GM18505 (cell line): ENCODE measurements at regions not wholly inside any gene's neighbourhood (a gene's known extent, or its start where the extent isn't known, plus 50 kb on each side); places are given as distances from the start of the nearest gene placed in this dataset.

ENCODE experiments used
- ATAC-seq: cut with Tn5 transposase; IDR thresholded peaks from one replicate; pipeline ENCODE4 v1.9.1; 2021; ENCODE audit not compliant: unreplicated experiment
- POLR2A ChIP-seq: IDR thresholded peaks from 4 replicates; pipeline ENCODE4 v1.6.1; 2011; ENCODE audit warnings: borderline replicate concordance; ENCODE audit not compliant: insufficient read depth, insufficient read length; ENCODE audit errors: extremely low read depth

- ATAC-seq, result no peak
- TF ChIP-seq POLR2A, result no peak
These were observed 167.2 kb upstream of the WDR1 start for GRCh38 chr4:10283761-10284160.

- ATAC-seq, result no peak
- no peak for TF ChIP-seq POLR2A
These were observed 165.4 kb upstream of the WDR1 start for GRCh38 chr4:10281996-10282395.

GRCh38 chr4:10279261-10279660 lies 162.7 kb upstream of the WDR1 start:
- TF ChIP-seq POLR2A, result no peak
- no peak for ATAC-seq

- no peak for TF ChIP-seq POLR2A
- ATAC-seq, result no peak
These were observed 161.5 kb upstream of the WDR1 start for GRCh38 chr4:10278071-10278470.

- no peak for TF ChIP-seq POLR2A
- ATAC-seq, result no peak
These were observed 159.6 kb upstream of the WDR1 start for GRCh38 chr4:10276152-10276551.

- no peak for ATAC-seq
- no peak for TF ChIP-seq POLR2A
These were observed 159.1 kb upstream of the WDR1 start for GRCh38 chr4:10275696-10276095.

GRCh38 chr4:10273030-10273429 lies 156.4 kb upstream of the WDR1 start:
- no peak for TF ChIP-seq POLR2A
- ATAC-seq, result no peak

- TF ChIP-seq POLR2A, result no peak
- ATAC-seq, result no peak
These were observed 155.9 kb upstream of the WDR1 start for GRCh38 chr4:10272511-10272910.

- TF ChIP-seq POLR2A, result no peak
- no peak for ATAC-seq
These were observed 150.5 kb upstream of the WDR1 start for GRCh38 chr4:10267066-10267465.

GRCh38 chr4:10260777-10261176 lies 144.2 kb upstream of the WDR1 start:
- no peak for ATAC-seq
- no peak for TF ChIP-seq POLR2A

GRCh38 chr4:10259976-10260375 lies 143.4 kb upstream of the WDR1 start:
- no peak for ATAC-seq
- TF ChIP-seq POLR2A, result no peak

GRCh38 chr4:10256203-10256602 lies 139.6 kb upstream of the WDR1 start:
- no peak for ATAC-seq
- TF ChIP-seq POLR2A, result no peak

- no peak for ATAC-seq
- TF ChIP-seq POLR2A, result no peak
These were observed 137.2 kb upstream of the WDR1 start for GRCh38 chr4:10253765-10254164.

- TF ChIP-seq POLR2A, result no peak
- no peak for ATAC-seq
These were observed 129.2 kb upstream of the WDR1 start for GRCh38 chr4:10245751-10246150.

- TF ChIP-seq POLR2A, result no peak
- no peak for ATAC-seq
These were observed 127.3 kb upstream of the WDR1 start for GRCh38 chr4:10243856-10244255.
